ENCODE measurements at regions not wholly inside any gene's neighbourhood (a gene's known extent, or its start where the extent isn't known, plus 50 kb on each side); places are given as distances from the start of the nearest gene placed in this dataset.

- no peak overlapping the region; the same call in 2 of the 3 replicates for H2BK15ac ChIP-seq (ENCODE audit: low read depth, low read length)
- no TSS peak for BruUV-seq (replicated peaks)
- no peaks in the 10 kb centered on the region for H3K79me1 ChIP-seq (ENCODE audit: low read depth in 1 of 2, low read length in 2 of 2)
- no peak overlapping the region for H3K23ac ChIP-seq (ENCODE audit: low read depth, low read length)
- peaks cover 10% of the 10 kb centered on the region for H3K9me1 ChIP-seq (ENCODE audit: insufficient read depth, low read length)
- peak overlapping the region; percentile 58 for H2AFZ ChIP-seq (replicated peaks; ENCODE audit: low read length, poor library complexity)
- dilution Hi-C loops (cut with HindIII; ENCODE audit: low sequenced_read_pairs, unreplicated experiment): no loop called here
- no peak overlapping the region for H3K27ac ChIP-seq (ENCODE audit: insufficient read depth, low read length)
- DNase-seq (no peak), ATAC-seq (ENCODE audit: low read depth) (no peak)
- peak overlapping the region; percentile 9; the same call in 1 of the 2 replicates for H3K4ac ChIP-seq (ENCODE audit: low read depth, low read length)
- H3K27me3 ChIP-seq (ENCODE audit: control insufficient read depth, insufficient read depth, low read length): no peaks in the 10 kb centered on the region
- H2AK5ac ChIP-seq (ENCODE audit: low read depth, low read length): peak overlapping the region; percentile 64; the same call in 1 of the 2 replicates
- no peak overlapping the region for H3K4me2 ChIP-seq (ENCODE audit: low read depth, low read length)
- POLR2A ChIA-PET (ENCODE audit: unreplicated experiment): no interaction called here
- H3K4me1 ChIP-seq (ENCODE audit: control insufficient read depth, insufficient read depth, low read length): peaks cover 16% of the 10 kb centered on the region
- intact Hi-C loops (cut with micrococcal nuclease): no loop called here
- no peak overlapping the region for H3K9ac ChIP-seq (ENCODE audit: low read depth, low read length)
- H3K4me3 ChIP-seq (ENCODE audit: insufficient read depth, low read depth, low read length): no peak overlapping the region
- in situ Hi-C loops (cut with MboI; ENCODE audit: low sequenced_read_pairs): no loop called here
- H3K9me3 ChIP-seq (ENCODE audit: control insufficient read depth, insufficient read depth, low read length): no peaks in the 10 kb centered on the region
- TF ChIP-seq SMC3 (IDR thresholded peaks at IDR 0.05; ENCODE audit: low read depth, low read length) (no peak), FOS (IDR thresholded peaks at IDR 0.05; ENCODE audit: low read depth, low read length) (no peak), USF2 (IDR thresholded peaks at IDR 0.05; ENCODE audit: low read depth, low read length) (no peak), RCOR1 (IDR thresholded peaks at IDR 0.05; ENCODE audit: insufficient replicate concordance, low read length) (no peak), ELK1 (IDR thresholded peaks at IDR 0.05; ENCODE audit: borderline replicate concordance, low read depth, low read length) (no peak), CTCF (conservative IDR thresholded peaks at IDR 0.05; ENCODE audit: low read depth, low read length) (no peak), CHD1 (IDR thresholded peaks at IDR 0.05; ENCODE audit: low read depth, low read length) (no peak), RFX5 (IDR thresholded peaks at IDR 0.05; ENCODE audit: low read depth, low read length) (no peak), MAFK (IDR thresholded peaks at IDR 0.05; ENCODE audit: low read depth, low read length) (no peak), RAD21 (IDR thresholded peaks at IDR 0.05; ENCODE audit: low read length) (no peak), NFE2L2 (IDR thresholded peaks at IDR 0.05; ENCODE audit: low read depth, low read length) (no peak), MXI1 (IDR thresholded peaks at IDR 0.05; ENCODE audit: borderline replicate concordance, low read depth, low read length) (no peak), POLR2A (IDR thresholded peaks at IDR 0.05; ENCODE audit: low read depth, low read length) (no peak), MAZ (IDR thresholded peaks at IDR 0.05; ENCODE audit: borderline replicate concordance, low read depth, low read length) (no peak), BHLHE40 (IDR thresholded peaks at IDR 0.05; ENCODE audit: low read depth, low read length) (no peak), CEBPB (IDR thresholded peaks at IDR 0.05; ENCODE audit: low read depth, low read length) (no peak)
- H4K8ac ChIP-seq (ENCODE audit: low read depth in 2 of 2, low read length in 2 of 2): no peak overlapping the region
- CTCF ChIA-PET: no interaction called here
- 71% methylated on average over 1 of the region's 5 CpGs; no CpG with 5 or more reads in 1 of the 2 experiments for WGBS, 2 experiments (ENCODE audit: extremely low coverage in 2 of 2, insufficient read length in 1 of 2)
- no peak overlapping the region for H4K5ac ChIP-seq (ENCODE audit: low read depth, low read length)
- H3K18ac ChIP-seq (ENCODE audit: low read depth, low read length): no peak overlapping the region
- H3K56ac ChIP-seq (ENCODE audit: extremely low read depth, insufficient read depth, low read length): no peak overlapping the region
- H2AK9ac ChIP-seq (replicated peaks; ENCODE audit: low read depth, low read length, poor library complexity): no peak overlapping the region
- H3K36me3 ChIP-seq (ENCODE audit: control insufficient read depth, insufficient read depth, low read length): no peaks in the 10 kb centered on the region
- H2BK120ac ChIP-seq (ENCODE audit: low read depth, low read length): peak overlapping the region; percentile 34; the same call in 1 of the 2 replicates
- H2BK20ac ChIP-seq (ENCODE audit: low read depth, low read length): no peak overlapping the region
- no peak overlapping the region; the same call in 1 of the 2 replicates for H3K14ac ChIP-seq (replicated peaks; ENCODE audit: low read depth, low read length)
- peak overlapping the region; percentile 31; the same call in 1 of the 2 replicates for H4K91ac ChIP-seq (ENCODE audit: insufficient read depth, low read depth, low read length)
- H4K20me1 ChIP-seq (ENCODE audit: insufficient read depth, low read length): no peaks in the 10 kb centered on the region
- H2BK5ac ChIP-seq (ENCODE audit: low read depth, low read length, poor library complexity, severe bottlenecking): no peak overlapping the region
Observed at GRCh38 chr7:46294381-46294780, 373.3 kb upstream of the IGFBP3 start.

Measured in IMR-90 (cell line).